ENCODE measurements at regions not wholly inside any gene's neighbourhood (a gene's known extent, or its start where the extent isn't known, plus 50 kb on each side); places are given as distances from the start of the nearest gene placed in this dataset.

DNA sequence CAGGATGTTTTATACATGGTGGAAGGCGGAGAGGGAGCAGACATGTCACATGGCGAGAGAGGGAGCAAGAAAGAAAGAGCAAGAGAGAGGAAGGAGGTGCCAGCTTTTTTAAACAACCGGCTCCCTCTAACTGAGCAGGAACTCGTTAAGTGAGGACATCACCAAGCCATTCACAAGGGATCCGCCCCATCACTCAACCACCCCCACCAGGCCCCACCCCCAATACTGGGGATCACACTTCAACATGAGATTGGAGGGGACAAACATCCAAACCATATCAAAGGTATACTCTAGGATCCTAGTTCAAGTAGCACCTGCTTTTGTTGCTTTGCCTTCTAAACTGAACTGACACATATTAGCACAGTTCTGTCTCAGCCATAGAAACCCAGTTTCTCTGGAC, 141.9 kb upstream of the KLF14 start:
- H3K4me1 ChIP-seq (ENCODE audit: control insufficient read depth in 3 of 3, insufficient read depth in 3 of 3, low read length in 3 of 3) = peaks cover 20 to 26% (median 22%) of the 10 kb centered on the region in 3 donors
- peaks cover 18 to 42% (median 38%) of the 10 kb centered on the region in 3 donors for H3K36me3 ChIP-seq (ENCODE audit: control insufficient read depth in 3 of 3, insufficient read depth in 3 of 3, low read length in 3 of 3)
- H3K27me3 ChIP-seq (ENCODE audit: control insufficient read depth in 3 of 3, insufficient read depth in 3 of 3, low read length in 3 of 3) = no peaks in the 10 kb centered on the region
- no peak overlapping the region for H3K4me3 ChIP-seq (ENCODE audit: low read length in 3 of 3)
- H3K27ac ChIP-seq (ENCODE audit: low read depth, low read length) = no peak overlapping the region
- no peaks in the 10 kb centered on the region for H3K9me3 ChIP-seq (ENCODE audit: control insufficient read depth in 3 of 3, low read length in 3 of 3)
- H3K9ac ChIP-seq (ENCODE audit: low read depth in 1 of 3, low read length in 3 of 3) = no peak overlapping the region

GRCh38 chr7:130877236-130877990, 143.4 kb upstream of the KLF14 start:
- Histone ChIP-seq H3K36me3 (ENCODE audit: control insufficient read depth in 3 of 3, insufficient read depth in 3 of 3, low read length in 3 of 3) (peaks cover 16 to 46% (median 46%) of the 10 kb centered on the region in 3 donors), H3K9ac (ENCODE audit: low read depth in 1 of 3, low read length in 3 of 3) (no peak overlapping the region), H3K27me3 (ENCODE audit: control insufficient read depth in 3 of 3, insufficient read depth in 3 of 3, low read length in 3 of 3) (no peaks in the 10 kb centered on the region), H3K4me1 (ENCODE audit: control insufficient read depth in 3 of 3, insufficient read depth in 3 of 3, low read length in 3 of 3) (peaks cover 30 to 41% (median 35%) of the 10 kb centered on the region in 3 donors), H3K9me3 (ENCODE audit: control insufficient read depth in 3 of 3, low read length in 3 of 3) (no peaks in the 10 kb centered on the region), H3K27ac (ENCODE audit: low read depth, low read length) (no peak overlapping the region), H3K4me3 (ENCODE audit: low read length in 3 of 3) (no peak overlapping the region)

DNA sequence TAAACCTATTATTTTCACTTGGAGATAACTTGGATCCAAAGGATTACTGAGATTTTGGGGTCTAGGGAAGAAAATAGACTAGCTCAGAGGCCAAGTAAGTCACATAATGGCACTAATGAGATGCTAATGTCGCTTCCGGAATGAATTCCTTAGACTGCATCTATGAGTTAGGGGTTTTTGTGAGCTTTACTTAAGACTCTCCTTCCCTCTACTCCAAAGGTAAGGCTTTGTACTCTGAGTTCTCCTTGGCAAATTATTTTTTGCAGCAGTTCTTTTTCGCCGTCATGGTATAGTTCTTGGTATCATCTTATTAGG, 143.9 kb upstream of the KLF14 start:
- peaks cover 33 to 46% (median 40%) of the 10 kb centered on the region in 3 donors for H3K4me1 ChIP-seq (ENCODE audit: control insufficient read depth in 3 of 3, insufficient read depth in 3 of 3, low read length in 3 of 3)

DNA sequence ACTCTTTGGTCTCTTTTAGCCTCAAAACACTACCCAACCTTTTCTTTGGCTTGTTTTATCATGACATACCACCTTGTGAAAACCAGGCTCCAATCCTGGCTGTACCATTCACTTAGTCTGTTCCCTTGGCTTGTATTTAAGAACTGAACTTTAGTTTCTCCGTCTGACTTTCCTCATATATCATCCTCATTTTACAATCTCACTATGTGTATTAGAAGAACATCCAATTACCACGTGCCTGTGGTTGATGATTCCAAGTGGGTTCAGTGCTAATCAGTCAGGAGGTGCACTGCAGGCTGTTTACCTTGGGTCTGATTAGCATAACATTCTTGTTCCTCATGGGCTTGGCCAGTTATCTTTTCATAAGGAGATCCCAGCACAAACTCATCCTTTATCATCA, 144.8 kb upstream of the KLF14 start:
- H3K9me3 ChIP-seq (ENCODE audit: control insufficient read depth in 3 of 3, low read length in 3 of 3) = no peaks in the 10 kb centered on the region
- H3K27ac ChIP-seq (ENCODE audit: low read depth, low read length) = no peak overlapping the region
- H3K27me3 ChIP-seq (ENCODE audit: control insufficient read depth in 3 of 3, insufficient read depth in 3 of 3, low read length in 3 of 3) = no peaks in the 10 kb centered on the region
- H3K4me1 ChIP-seq (ENCODE audit: control insufficient read depth in 3 of 3, insufficient read depth in 3 of 3, low read length in 3 of 3) = peaks cover 33 to 47% (median 40%) of the 10 kb centered on the region in 3 donors
- peaks cover 14 to 46% (median 46%) of the 10 kb centered on the region in 3 donors for H3K36me3 ChIP-seq (ENCODE audit: control insufficient read depth in 3 of 3, insufficient read depth in 3 of 3, low read length in 3 of 3)
- H3K9ac ChIP-seq (ENCODE audit: low read depth in 1 of 3, low read length in 3 of 3) = no peak overlapping the region
- H3K4me3 ChIP-seq (ENCODE audit: low read length in 3 of 3) = no peak overlapping the region

More for the DNA sequence above, 143.9 kb upstream of the KLF14 start:
- Histone ChIP-seq H3K27ac (ENCODE audit: low read depth, low read length) (no peak overlapping the region), H3K4me3 (ENCODE audit: low read length in 3 of 3) (no peak overlapping the region), H3K27me3 (ENCODE audit: control insufficient read depth in 3 of 3, insufficient read depth in 3 of 3, low read length in 3 of 3) (no peaks in the 10 kb centered on the region), H3K36me3 (ENCODE audit: control insufficient read depth in 3 of 3, insufficient read depth in 3 of 3, low read length in 3 of 3) (peaks cover 13 to 47% (median 46%) of the 10 kb centered on the region in 3 donors), H3K9me3 (ENCODE audit: control insufficient read depth in 3 of 3, low read length in 3 of 3) (no peaks in the 10 kb centered on the region), H3K9ac (ENCODE audit: low read depth in 1 of 3, low read length in 3 of 3) (no peak overlapping the region)

DNA sequence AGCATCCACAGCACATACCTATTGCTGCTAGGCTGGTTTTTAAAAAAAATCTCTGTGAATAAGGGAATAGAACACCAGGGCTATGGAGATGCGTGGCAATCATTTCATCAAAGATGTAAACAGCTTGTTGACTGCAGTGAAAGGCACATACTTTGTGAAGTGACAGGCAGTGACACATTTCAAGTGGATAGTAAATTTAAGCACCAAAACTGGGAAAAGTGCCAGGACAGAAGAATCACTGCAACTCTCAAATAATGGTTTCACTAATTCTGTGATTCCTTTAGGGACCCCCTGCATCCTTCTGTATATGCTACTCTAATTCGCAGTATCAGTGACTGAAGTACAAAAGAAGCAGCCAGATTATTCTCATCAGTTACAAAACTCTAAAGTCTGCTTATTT, 145.2 kb upstream of the KLF14 start:
- Histone ChIP-seq H3K4me1 (ENCODE audit: control insufficient read depth in 3 of 3, insufficient read depth in 3 of 3, low read length in 3 of 3) (peaks cover 33 to 47% (median 40%) of the 10 kb centered on the region in 3 donors), H3K36me3 (ENCODE audit: control insufficient read depth in 3 of 3, insufficient read depth in 3 of 3, low read length in 3 of 3) (peaks cover 11 to 47% (median 42%) of the 10 kb centered on the region in 3 donors), H3K9ac (ENCODE audit: low read depth in 1 of 3, low read length in 3 of 3) (no peak overlapping the region), H3K27ac (ENCODE audit: low read depth, low read length) (no peak overlapping the region), H3K4me3 (ENCODE audit: low read length in 3 of 3) (no peak overlapping the region), H3K9me3 (ENCODE audit: control insufficient read depth in 3 of 3, low read length in 3 of 3) (no peaks in the 10 kb centered on the region), H3K27me3 (ENCODE audit: control insufficient read depth in 3 of 3, insufficient read depth in 3 of 3, low read length in 3 of 3) (no peaks in the 10 kb centered on the region)

GRCh38 chr7:130880668-130881067, 146.7 kb upstream of the KLF14 start:
- Histone ChIP-seq H3K4me1 (ENCODE audit: control insufficient read depth in 3 of 3, insufficient read depth in 3 of 3, low read length in 3 of 3) (peaks cover 37 to 51% (median 46%) of the 10 kb centered on the region in 3 donors), H3K36me3 (ENCODE audit: control insufficient read depth in 3 of 3, insufficient read depth in 3 of 3, low read length in 3 of 3) (peaks cover 16 to 57% (median 51%) of the 10 kb centered on the region in 3 donors), H3K9ac (ENCODE audit: low read depth in 1 of 3, low read length in 3 of 3) (no peak overlapping the region), H3K27ac (ENCODE audit: low read depth, low read length) (peak overlapping the region; percentile 31), H3K4me3 (ENCODE audit: low read length in 3 of 3) (no peak overlapping the region), H3K27me3 (ENCODE audit: control insufficient read depth in 3 of 3, insufficient read depth in 3 of 3, low read length in 3 of 3) (no peaks in the 10 kb centered on the region), H3K9me3 (ENCODE audit: control insufficient read depth in 3 of 3, low read length in 3 of 3) (no peaks in the 10 kb centered on the region)

DNA sequence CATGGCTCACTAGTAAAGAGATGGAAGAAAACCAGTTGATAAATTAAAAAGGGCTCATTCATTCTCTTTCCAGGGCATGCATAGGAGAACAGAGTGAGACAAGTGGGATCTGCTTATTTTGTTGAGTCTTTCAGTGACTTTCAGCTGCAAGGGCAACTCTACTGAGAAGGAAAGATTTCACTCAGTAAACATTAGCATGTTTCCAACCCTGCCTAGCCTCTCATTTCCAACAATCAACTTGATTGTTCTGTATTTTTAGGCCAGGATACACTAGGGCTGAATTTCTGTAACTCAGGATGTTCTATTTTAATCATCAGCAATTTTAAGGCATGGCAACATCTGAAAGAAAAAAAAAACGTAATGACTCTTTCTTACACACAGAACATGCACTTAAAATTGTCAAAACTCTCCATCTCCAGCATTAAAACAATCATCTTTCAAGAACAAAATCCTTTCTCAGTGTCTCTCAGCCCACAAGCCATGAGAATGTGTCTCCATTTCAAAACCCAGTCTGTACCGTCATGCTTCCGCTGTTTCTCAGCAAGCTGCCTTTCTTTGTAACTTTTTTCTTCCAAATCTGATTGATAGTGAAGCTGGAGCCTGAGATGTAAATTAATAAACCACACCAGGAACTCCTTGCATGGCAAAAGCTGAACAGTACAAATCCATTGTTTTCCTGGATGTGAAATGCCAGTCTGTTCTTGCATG, 147.2 kb upstream of the KLF14 start:
- H3K9me3 ChIP-seq (ENCODE audit: control insufficient read depth in 3 of 3, low read length in 3 of 3) = no peaks in the 10 kb centered on the region
- H3K9ac ChIP-seq (ENCODE audit: low read depth in 1 of 3, low read length in 3 of 3) = no peak overlapping the region
- H3K4me1 ChIP-seq (ENCODE audit: control insufficient read depth in 3 of 3, insufficient read depth in 3 of 3, low read length in 3 of 3) = peaks cover 36 to 52% (median 50%) of the 10 kb centered on the region in 3 donors
- no peaks in the 10 kb centered on the region for H3K27me3 ChIP-seq (ENCODE audit: control insufficient read depth in 3 of 3, insufficient read depth in 3 of 3, low read length in 3 of 3)
- H3K27ac ChIP-seq (ENCODE audit: low read depth, low read length) = peak overlapping the region; percentile 31
- H3K36me3 ChIP-seq (ENCODE audit: control insufficient read depth in 3 of 3, insufficient read depth in 3 of 3, low read length in 3 of 3) = peaks cover 16 to 54% (median 51%) of the 10 kb centered on the region in 3 donors
- H3K4me3 ChIP-seq (ENCODE audit: low read length in 3 of 3) = no peak overlapping the region

DNA sequence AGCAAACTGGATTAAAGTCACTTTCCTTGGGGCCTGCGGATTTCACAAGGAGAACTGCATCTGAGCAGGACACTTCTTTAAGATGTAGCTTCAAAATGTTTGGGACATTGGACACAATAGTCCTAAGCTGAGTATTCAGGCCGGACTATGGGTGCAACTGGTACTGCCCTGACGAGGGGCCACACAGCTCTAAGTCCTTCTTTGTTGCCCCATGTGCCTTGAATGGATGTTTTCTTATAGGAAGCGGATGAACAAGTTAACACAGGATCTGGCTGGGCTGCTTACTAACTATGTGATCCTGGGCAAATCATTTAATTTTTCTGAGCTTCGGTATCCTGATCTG, 147.8 kb upstream of the KLF14 start:
- Histone ChIP-seq H3K36me3 (ENCODE audit: control insufficient read depth in 3 of 3, insufficient read depth in 3 of 3, low read length in 3 of 3) (peaks cover 16 to 53% (median 48%) of the 10 kb centered on the region in 3 donors), H3K9ac (ENCODE audit: low read depth in 1 of 3, low read length in 3 of 3) (no peak overlapping the region), H3K4me3 (ENCODE audit: low read length in 3 of 3) (no peak overlapping the region), H3K27me3 (ENCODE audit: control insufficient read depth in 3 of 3, insufficient read depth in 3 of 3, low read length in 3 of 3) (no peaks in the 10 kb centered on the region), H3K27ac (ENCODE audit: low read depth, low read length) (peak overlapping the region; percentile 14), H3K9me3 (ENCODE audit: control insufficient read depth in 3 of 3, low read length in 3 of 3) (no peaks in the 10 kb centered on the region), H3K4me1 (ENCODE audit: control insufficient read depth in 3 of 3, insufficient read depth in 3 of 3, low read length in 3 of 3) (peaks cover 34 to 55% (median 52%) of the 10 kb centered on the region in 3 donors)

GRCh38 chr7:130882396-130882795, 148.4 kb upstream of the KLF14 start:
- Histone ChIP-seq H3K4me1 (ENCODE audit: control insufficient read depth in 3 of 3, insufficient read depth in 3 of 3, low read length in 3 of 3) (peaks cover 40 to 60% (median 58%) of the 10 kb centered on the region in 3 donors), H3K27me3 (ENCODE audit: control insufficient read depth in 3 of 3, insufficient read depth in 3 of 3, low read length in 3 of 3) (no peaks in the 10 kb centered on the region), H3K9me3 (ENCODE audit: control insufficient read depth in 3 of 3, low read length in 3 of 3) (no peaks in the 10 kb centered on the region), H3K4me3 (ENCODE audit: low read length in 3 of 3) (no peak overlapping the region), H3K9ac (ENCODE audit: low read depth in 1 of 3, low read length in 3 of 3) (no peak overlapping the region), H3K27ac (ENCODE audit: low read depth, low read length) (peak overlapping the region; percentile 14), H3K36me3 (ENCODE audit: control insufficient read depth in 3 of 3, insufficient read depth in 3 of 3, low read length in 3 of 3) (peaks cover 11 to 53% (median 48%) of the 10 kb centered on the region in 3 donors)

GRCh38 chr7:130883928-130884327, 149.9 kb upstream of the KLF14 start:
- H3K27me3 ChIP-seq (ENCODE audit: control insufficient read depth in 3 of 3, insufficient read depth in 3 of 3, low read length in 3 of 3) = no peaks in the 10 kb centered on the region
- peaks cover 11 to 55% (median 35%) of the 10 kb centered on the region in 3 donors for H3K36me3 ChIP-seq (ENCODE audit: control insufficient read depth in 3 of 3, insufficient read depth in 3 of 3, low read length in 3 of 3)
- peaks cover 55 to 73% (median 69%) of the 10 kb centered on the region in 3 donors for H3K4me1 ChIP-seq (ENCODE audit: control insufficient read depth in 3 of 3, insufficient read depth in 3 of 3, low read length in 3 of 3)
- H3K27ac ChIP-seq (ENCODE audit: low read depth, low read length) = no peak overlapping the region
- H3K9me3 ChIP-seq (ENCODE audit: control insufficient read depth in 3 of 3, low read length in 3 of 3) = no peaks in the 10 kb centered on the region
- no peak overlapping the region for H3K4me3 ChIP-seq (ENCODE audit: low read length in 3 of 3)
- H3K9ac ChIP-seq (ENCODE audit: low read depth in 1 of 3, low read length in 3 of 3) = no peak overlapping the region
